ENCODE measurements at regions not wholly inside any gene's neighbourhood (a gene's known extent, or its start where the extent isn't known, plus 50 kb on each side); places are given as distances from the start of the nearest gene placed in this dataset.

DNA sequence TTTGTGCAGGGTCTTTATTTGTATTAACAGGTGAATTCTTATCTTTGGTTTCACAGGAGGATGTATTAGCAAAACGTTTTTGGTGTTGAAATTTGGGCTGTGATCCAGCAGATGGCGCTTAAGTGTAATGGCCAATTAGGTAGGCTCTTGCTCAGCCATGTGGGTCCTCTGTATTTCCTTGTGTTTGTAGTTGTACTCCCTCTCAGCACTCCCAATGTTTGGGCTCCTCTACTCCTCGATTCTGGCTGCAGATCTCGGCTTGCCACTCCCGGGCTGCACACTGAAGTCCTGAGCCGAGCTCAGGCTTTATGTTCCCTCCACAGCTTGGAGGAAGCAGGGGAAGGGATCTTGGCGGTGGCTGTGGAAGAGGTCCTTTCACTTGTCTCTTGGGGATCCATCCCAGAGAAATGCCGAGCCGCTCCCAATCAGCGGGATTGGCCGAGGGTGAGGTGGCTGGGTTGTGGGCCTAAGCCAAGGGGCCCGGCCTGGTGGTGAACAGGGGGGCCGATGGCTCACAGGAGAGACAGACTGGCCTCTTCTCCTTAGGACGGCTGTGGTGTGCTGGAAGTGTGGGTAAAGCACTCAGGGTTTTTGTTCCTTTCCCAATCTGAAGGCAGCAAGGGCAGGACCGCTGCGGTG, 133.7 kb downstream of the AEBP2 start:
- peak overlapping the region; percentile 90 for H2BK5ac ChIP-seq (ENCODE audit: low read length)
- H2BK120ac ChIP-seq (ENCODE audit: low read depth, low read length) = peak overlapping the region; percentile 56
- peak overlapping the region; percentile 78 for H3K18ac ChIP-seq (ENCODE audit: low read length)
- peak overlapping the region; percentile 96 for H2AK5ac ChIP-seq (ENCODE audit: low read depth, low read length)
- H3K9me3 ChIP-seq (replicated peaks in 1 of 2; ENCODE audit: control insufficient read depth in 2 of 2, insufficient read depth in 1 of 2, low read depth in 1 of 2, low read length in 2 of 2) = no peaks in the 10 kb centered on the region
- H4K8ac ChIP-seq (ENCODE audit: low read depth, low read length) = no peak overlapping the region
- no peaks in the 10 kb centered on the region for H3K4me1 ChIP-seq (ENCODE audit: control insufficient read depth in 2 of 2, insufficient read depth in 1 of 2, low read depth in 1 of 2, low read length in 2 of 2)
- peak overlapping the region; percentile 67 for H3K23ac ChIP-seq (ENCODE audit: low read depth, low read length, poor library complexity)
- DNase-seq (ENCODE audit: low spot score) = no peak
- no peak overlapping the region for H3K4me2 ChIP-seq (ENCODE audit: insufficient read depth, low read length, poor library complexity, severe bottlenecking)
- H3K9ac ChIP-seq (ENCODE audit: low read depth, low read length, poor library complexity) = no peak overlapping the region
- H2BK12ac ChIP-seq (ENCODE audit: low read length) = peak overlapping the region; percentile 16
- H4K91ac ChIP-seq (ENCODE audit: low read depth, low read length, poor library complexity) = peak overlapping the region; percentile 24
- peak overlapping the region; percentile 92 for H2BK15ac ChIP-seq (ENCODE audit: low read length)
- H3K14ac ChIP-seq (ENCODE audit: low read length) = peak overlapping the region; percentile 38
- H3K36me3 ChIP-seq (replicated peaks in 1 of 2; ENCODE audit: control insufficient read depth in 2 of 2, insufficient read depth in 2 of 2, low read length in 2 of 2) = no peaks in the 10 kb centered on the region
- H2AFZ ChIP-seq (ENCODE audit: low read length) = peak overlapping the region; percentile 87
- no peak overlapping the region for H3K27ac ChIP-seq (replicated peaks; ENCODE audit: low read length)
- peaks cover 2% of the 10 kb centered on the region for H3K79me1 ChIP-seq (ENCODE audit: low read depth, low read length)
- no peak overlapping the region for H3K4ac ChIP-seq (ENCODE audit: low read length)
- no CpG with 5 or more reads among the region's 16 CpGs for WGBS, 2 donors (ENCODE audit: extremely low coverage in 2 of 2, insufficient read length in 2 of 2, insufficient replicate concordance in 1 of 2)
- H3K4me3 ChIP-seq (ENCODE audit: low read length in 2 of 2) = no peak overlapping the region
- H3K27me3 ChIP-seq (ENCODE audit: control insufficient read depth in 3 of 3, insufficient read depth in 3 of 3, low read depth in 1 of 3, low read length in 3 of 3) = no peaks in the 10 kb centered on the region

- Histone ChIP-seq H2AK5ac (ENCODE audit: low read depth, low read length) (peak overlapping the region; percentile 96), H3K79me1 (ENCODE audit: low read depth, low read length) (peaks cover 2% of the 10 kb centered on the region), H3K27ac (replicated peaks; ENCODE audit: low read length) (no peak overlapping the region), H2BK120ac (ENCODE audit: low read depth, low read length) (peak overlapping the region; percentile 41), H4K8ac (ENCODE audit: low read depth, low read length) (no peak overlapping the region), H3K23ac (ENCODE audit: low read depth, low read length, poor library complexity) (no peak overlapping the region), H3K4me2 (ENCODE audit: insufficient read depth, low read length, poor library complexity, severe bottlenecking) (no peak overlapping the region), H3K4me3 (ENCODE audit: low read length in 2 of 2) (no peak overlapping the region), H2AFZ (ENCODE audit: low read length) (peak overlapping the region; percentile 87), H2BK15ac (ENCODE audit: low read length) (no peak overlapping the region), H3K27me3 (ENCODE audit: control insufficient read depth in 3 of 3, insufficient read depth in 3 of 3, low read depth in 1 of 3, low read length in 3 of 3) (no peaks in the 10 kb centered on the region), H3K4ac (ENCODE audit: low read length) (peak overlapping the region; percentile 66), H2BK12ac (ENCODE audit: low read length) (peak overlapping the region; percentile 52), H3K18ac (ENCODE audit: low read length) (peak overlapping the region; percentile 85), H2BK5ac (ENCODE audit: low read length) (peak overlapping the region; percentile 90), H3K36me3 (replicated peaks in 1 of 2; ENCODE audit: control insufficient read depth in 2 of 2, insufficient read depth in 2 of 2, low read length in 2 of 2) (no peaks in the 10 kb centered on the region), H4K91ac (ENCODE audit: low read depth, low read length, poor library complexity) (no peak overlapping the region), H3K9ac (ENCODE audit: low read depth, low read length, poor library complexity) (no peak overlapping the region), H3K4me1 (ENCODE audit: control insufficient read depth in 2 of 2, insufficient read depth in 1 of 2, low read depth in 1 of 2, low read length in 2 of 2) (no peaks in the 10 kb centered on the region), H3K14ac (ENCODE audit: low read length) (peak overlapping the region; percentile 97), H3K9me3 (replicated peaks in 1 of 2; ENCODE audit: control insufficient read depth in 2 of 2, insufficient read depth in 1 of 2, low read depth in 1 of 2, low read length in 2 of 2) (no peaks in the 10 kb centered on the region)
- no CpG with 5 or more reads among the region's 11 CpGs for WGBS, 2 donors (ENCODE audit: extremely low coverage in 2 of 2, insufficient read length in 2 of 2, insufficient replicate concordance in 1 of 2)
- no peak for DNase-seq (ENCODE audit: low spot score)
These were observed 134.6 kb downstream of the AEBP2 start for GRCh38 chr12:19573866-19574265.

DNA sequence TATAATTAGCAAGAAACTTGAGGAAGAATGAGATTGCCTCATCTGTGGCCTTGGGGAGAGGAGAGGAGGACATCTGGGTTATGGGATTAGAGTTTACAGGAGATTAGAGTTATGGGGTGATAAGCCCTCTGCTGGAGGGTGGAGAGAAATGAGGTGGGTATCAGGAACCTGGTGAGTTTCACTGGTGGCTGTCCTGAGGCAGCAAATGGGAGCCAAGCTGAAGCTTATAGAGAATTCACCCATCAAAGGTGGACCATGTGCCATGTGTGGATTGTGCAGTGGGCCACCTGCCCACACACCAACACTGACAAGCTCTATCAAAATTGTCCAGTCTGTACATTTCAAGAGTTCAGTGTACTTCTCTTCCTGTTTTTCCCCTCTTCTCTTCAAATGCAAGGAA, 135.3 kb downstream of the AEBP2 start:
- Histone ChIP-seq H2BK15ac (ENCODE audit: low read length) (no peak overlapping the region), H3K18ac (ENCODE audit: low read length) (peak overlapping the region; percentile 58), H3K4ac (ENCODE audit: low read length) (no peak overlapping the region), H3K27ac (replicated peaks; ENCODE audit: low read length) (no peak overlapping the region), H2AFZ (ENCODE audit: low read length) (no peak overlapping the region), H3K4me2 (ENCODE audit: insufficient read depth, low read length, poor library complexity, severe bottlenecking) (no peak overlapping the region), H3K4me1 (ENCODE audit: control insufficient read depth in 2 of 2, insufficient read depth in 1 of 2, low read depth in 1 of 2, low read length in 2 of 2) (no peaks in the 10 kb centered on the region), H2BK12ac (ENCODE audit: low read length) (no peak overlapping the region), H3K23ac (ENCODE audit: low read depth, low read length, poor library complexity) (no peak overlapping the region), H3K79me1 (ENCODE audit: low read depth, low read length) (peaks cover 2% of the 10 kb centered on the region), H3K14ac (ENCODE audit: low read length) (no peak overlapping the region), H3K9ac (ENCODE audit: low read depth, low read length, poor library complexity) (no peak overlapping the region), H2AK5ac (ENCODE audit: low read depth, low read length) (no peak overlapping the region), H2BK120ac (ENCODE audit: low read depth, low read length) (no peak overlapping the region), H4K8ac (ENCODE audit: low read depth, low read length) (no peak overlapping the region), H3K27me3 (ENCODE audit: control insufficient read depth in 3 of 3, insufficient read depth in 3 of 3, low read depth in 1 of 3, low read length in 3 of 3) (no peaks in the 10 kb centered on the region), H4K91ac (ENCODE audit: low read depth, low read length, poor library complexity) (no peak overlapping the region), H3K9me3 (replicated peaks in 1 of 2; ENCODE audit: control insufficient read depth in 2 of 2, insufficient read depth in 1 of 2, low read depth in 1 of 2, low read length in 2 of 2) (no peaks in the 10 kb centered on the region), H3K4me3 (ENCODE audit: low read length in 2 of 2) (peak overlapping the region in 1 of 2 donors; percentile 67), H2BK5ac (ENCODE audit: low read length) (no peak overlapping the region), H3K36me3 (replicated peaks in 1 of 2; ENCODE audit: control insufficient read depth in 2 of 2, insufficient read depth in 2 of 2, low read length in 2 of 2) (no peaks in the 10 kb centered on the region)
- no peak for DNase-seq (ENCODE audit: low spot score)

GRCh38 chr12:19575337-19576243, 136.3 kb downstream of the AEBP2 start:
- H2BK5ac ChIP-seq (ENCODE audit: low read length) = no peak overlapping the region
- H3K27me3 ChIP-seq (ENCODE audit: control insufficient read depth in 3 of 3, insufficient read depth in 3 of 3, low read depth in 1 of 3, low read length in 3 of 3) = no peaks in the 10 kb centered on the region
- no peak overlapping the region for H3K14ac ChIP-seq (ENCODE audit: low read length)
- no peak for DNase-seq (ENCODE audit: low spot score)
- H2AK5ac ChIP-seq (ENCODE audit: low read depth, low read length) = no peak overlapping the region
- no peaks in the 10 kb centered on the region for H3K4me1 ChIP-seq (ENCODE audit: control insufficient read depth in 2 of 2, insufficient read depth in 1 of 2, low read depth in 1 of 2, low read length in 2 of 2)
- H3K79me1 ChIP-seq (ENCODE audit: low read depth, low read length) = peaks cover 2% of the 10 kb centered on the region
- H3K4me2 ChIP-seq (ENCODE audit: insufficient read depth, low read length, poor library complexity, severe bottlenecking) = no peak overlapping the region
- H3K27ac ChIP-seq (replicated peaks; ENCODE audit: low read length) = no peak overlapping the region
- H3K4me3 ChIP-seq (ENCODE audit: low read length in 2 of 2) = no peak overlapping the region
- no peak overlapping the region for H2AFZ ChIP-seq (ENCODE audit: low read length)
- no peak overlapping the region for H3K23ac ChIP-seq (ENCODE audit: low read depth, low read length, poor library complexity)
- H3K9me3 ChIP-seq (replicated peaks in 1 of 2; ENCODE audit: control insufficient read depth in 2 of 2, insufficient read depth in 1 of 2, low read depth in 1 of 2, low read length in 2 of 2) = no peaks in the 10 kb centered on the region
- no peak overlapping the region for H4K91ac ChIP-seq (ENCODE audit: low read depth, low read length, poor library complexity)
- WGBS, 2 donors (ENCODE audit: extremely low coverage in 2 of 2, insufficient read length in 2 of 2, insufficient replicate concordance in 1 of 2) = no CpG with 5 or more reads among the region's 5 CpGs
- H2BK15ac ChIP-seq (ENCODE audit: low read length) = no peak overlapping the region
- H2BK120ac ChIP-seq (ENCODE audit: low read depth, low read length) = no peak overlapping the region
- H3K4ac ChIP-seq (ENCODE audit: low read length) = no peak overlapping the region
- no peak overlapping the region for H4K8ac ChIP-seq (ENCODE audit: low read depth, low read length)
- H3K18ac ChIP-seq (ENCODE audit: low read length) = no peak overlapping the region
- H3K9ac ChIP-seq (ENCODE audit: low read depth, low read length, poor library complexity) = no peak overlapping the region
- H3K36me3 ChIP-seq (replicated peaks in 1 of 2; ENCODE audit: control insufficient read depth in 2 of 2, insufficient read depth in 2 of 2, low read length in 2 of 2) = no peaks in the 10 kb centered on the region
- H2BK12ac ChIP-seq (ENCODE audit: low read length) = no peak overlapping the region
